ENCODE measurements at regions not wholly inside any gene's neighbourhood (a gene's known extent, or its start where the extent isn't known, plus 50 kb on each side); places are given as distances from the start of the nearest gene placed in this dataset.

DNA sequence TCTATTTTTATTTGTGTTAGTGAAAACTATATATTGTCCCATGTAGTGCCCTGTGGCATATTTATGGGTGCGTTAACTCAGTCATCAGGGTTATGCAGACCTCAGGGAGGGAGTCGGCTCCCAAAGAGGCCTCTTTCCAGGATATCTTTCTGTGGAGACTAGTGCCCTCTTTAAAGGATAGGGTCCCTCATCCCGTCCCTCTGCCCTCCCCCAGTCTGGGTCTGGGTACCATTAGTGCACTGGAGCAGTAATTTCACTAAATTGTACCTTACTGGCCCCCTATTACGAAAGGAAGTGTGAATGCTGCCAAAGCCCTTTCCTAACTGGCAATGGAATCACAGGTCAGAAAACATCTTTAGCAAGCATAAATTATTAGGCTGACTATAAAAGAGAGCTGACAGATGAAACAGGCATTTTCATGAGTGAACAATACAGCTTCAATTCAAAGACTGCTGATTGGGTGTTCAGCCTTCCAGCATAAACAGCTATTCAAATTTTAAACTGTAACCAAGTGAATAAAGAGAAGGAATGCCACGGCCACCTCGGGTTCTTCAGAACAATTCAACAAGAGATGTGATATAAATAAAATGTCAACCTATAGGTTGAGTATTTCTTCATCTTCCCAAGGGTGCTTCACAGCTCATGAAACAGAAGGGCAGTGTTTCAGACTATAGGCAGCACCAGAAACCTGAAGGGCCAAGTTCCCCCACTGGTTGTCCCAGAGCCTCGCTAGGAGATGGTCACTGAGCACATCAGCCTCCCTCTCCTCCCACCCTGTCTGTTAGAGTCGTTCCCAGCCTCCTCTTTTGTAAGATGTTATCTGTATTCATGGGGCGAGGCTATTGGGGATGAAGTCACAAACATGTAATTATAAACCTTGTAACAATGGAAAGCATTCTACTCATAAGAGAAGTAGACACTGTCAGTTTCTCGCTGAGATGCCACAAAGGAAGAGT lies 318.7 kb downstream of the TMEM161B start:
- DNase-seq: no peak

DNA sequence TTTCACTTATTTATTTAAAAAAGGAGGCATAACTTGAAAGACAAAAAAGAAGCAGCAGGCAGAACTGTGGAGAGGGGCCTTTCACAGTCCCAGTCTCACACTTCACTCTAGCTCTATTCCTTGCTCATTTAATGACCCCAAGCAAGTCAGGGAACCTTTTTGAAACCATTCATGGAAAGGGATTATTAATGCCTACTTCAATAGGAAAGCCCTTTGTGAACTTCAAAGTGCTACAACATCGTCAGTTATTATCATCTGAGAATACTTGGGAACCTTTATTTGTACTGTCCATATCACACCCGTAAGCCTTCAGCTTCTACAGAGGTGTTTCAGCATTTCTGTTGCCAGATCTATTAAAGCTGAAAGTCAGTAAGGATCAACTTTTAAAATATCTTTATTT lies 320.2 kb downstream of the TMEM161B start:
- no peak for DNase-seq

DNA sequence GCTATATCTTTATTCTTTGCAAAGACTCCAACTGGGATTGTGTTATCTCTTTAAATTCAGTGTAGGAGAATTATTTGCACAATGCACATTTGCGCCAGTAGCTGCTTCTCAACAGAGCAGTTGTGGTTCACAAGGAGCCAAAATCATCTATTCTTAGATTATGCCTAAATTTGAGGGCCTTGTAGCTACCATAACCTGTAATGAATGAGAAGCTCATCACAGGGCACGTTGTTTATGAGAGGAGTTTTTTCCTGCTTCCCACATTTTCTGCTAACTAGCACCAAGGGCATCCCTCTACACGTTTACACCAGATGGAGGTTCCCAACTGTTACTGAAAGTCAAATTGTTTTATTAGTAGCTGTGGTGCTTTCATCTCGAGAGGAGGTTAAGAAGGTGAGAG lies 322.4 kb downstream of the TMEM161B start:
- DNase-seq: no peak

DNA sequence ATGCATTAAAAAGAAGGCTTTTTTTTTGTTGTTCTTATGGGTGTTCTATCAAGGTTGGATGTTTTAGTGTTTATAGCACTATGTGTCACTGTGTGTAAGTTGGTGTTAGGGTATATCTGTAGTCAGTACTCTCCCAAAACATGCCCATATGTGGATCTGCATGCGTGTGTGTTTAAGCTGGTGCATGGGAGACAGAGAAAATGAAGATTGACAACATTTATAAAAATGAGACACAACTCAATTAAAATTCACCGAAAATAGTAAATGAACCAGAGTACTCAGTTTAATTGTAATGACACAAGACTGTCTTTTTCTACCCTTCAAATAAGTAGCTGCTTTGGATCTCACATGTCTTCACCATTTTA lies 323.4 kb downstream of the TMEM161B start:
- no peak for DNase-seq

DNA sequence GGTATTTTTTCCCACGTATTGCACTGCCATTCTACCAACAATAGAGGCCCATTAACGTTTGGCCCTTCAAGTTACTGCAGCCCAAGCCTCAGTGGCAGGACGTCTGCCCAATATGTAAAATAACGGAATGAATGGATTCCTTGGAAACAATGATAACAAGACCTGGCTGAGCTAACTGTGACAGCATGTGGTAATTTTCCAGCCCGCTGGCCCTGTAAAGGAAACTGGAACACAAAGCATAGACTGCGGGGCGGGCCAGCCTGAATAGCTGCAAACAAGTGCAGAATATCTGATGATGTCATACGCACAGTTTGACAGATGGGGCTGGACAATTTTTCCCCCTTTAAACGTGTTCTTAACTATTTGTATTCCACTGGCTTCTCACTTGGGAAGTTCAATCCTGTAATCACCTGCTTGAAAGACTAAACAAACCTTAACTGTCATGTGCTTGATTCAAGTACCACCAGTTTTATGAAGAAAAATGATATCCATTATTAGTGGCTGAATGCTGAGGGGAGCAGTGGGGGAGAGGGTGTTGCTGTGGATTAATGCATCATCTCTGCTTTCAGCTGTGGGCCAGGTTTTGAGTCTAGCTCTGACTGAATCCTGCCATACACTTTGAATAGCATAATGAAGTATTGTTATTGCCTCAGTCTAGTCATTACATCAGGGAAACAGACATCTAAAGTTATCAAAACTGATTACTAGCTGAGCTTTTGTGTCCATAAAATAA lies 323.9 kb downstream of the TMEM161B start:
- peak; percentile 98 for DNase-seq

DNA sequence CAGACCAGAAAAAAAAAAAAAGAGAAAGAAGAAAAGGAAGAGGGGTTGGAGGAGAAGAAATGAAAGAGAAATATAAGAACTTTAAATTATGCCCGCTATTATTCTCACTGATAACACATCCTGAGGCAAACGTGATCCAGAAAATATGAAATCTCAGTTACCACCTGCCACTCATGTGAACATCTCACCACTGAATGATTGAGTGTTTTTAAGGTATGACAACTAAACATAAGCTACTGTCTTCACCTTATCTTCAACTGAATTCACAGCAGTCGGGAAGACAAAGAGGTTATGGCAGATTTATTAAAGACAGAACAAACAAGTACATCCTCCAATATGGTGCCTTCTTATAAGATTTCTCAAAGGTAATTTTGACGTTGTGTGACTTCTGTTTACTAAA lies 327.9 kb downstream of the TMEM161B start:
- DNase-seq: no peak

DNA sequence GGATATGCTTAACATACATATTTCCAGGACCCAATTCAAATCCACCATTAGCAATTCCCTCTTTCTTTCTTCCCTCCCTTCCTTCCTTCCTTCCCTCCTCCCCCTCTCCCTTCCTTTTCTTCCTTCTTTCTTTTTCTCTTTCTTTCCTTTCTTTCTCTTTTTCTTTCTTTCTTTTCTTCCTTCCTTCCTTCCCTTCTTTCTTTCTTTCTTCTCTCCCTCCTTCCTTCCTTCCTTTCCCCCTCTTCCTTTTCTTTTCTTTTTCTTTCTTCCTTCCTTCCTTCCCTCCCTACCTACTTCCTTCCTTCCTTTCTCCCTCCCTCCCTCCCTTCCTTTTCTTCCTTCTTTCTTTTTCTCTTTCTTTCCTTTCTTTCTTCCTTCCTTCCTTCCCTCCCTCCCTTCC lies 332.0 kb downstream of the TMEM161B start:
- DNase-seq: no peak

DNA sequence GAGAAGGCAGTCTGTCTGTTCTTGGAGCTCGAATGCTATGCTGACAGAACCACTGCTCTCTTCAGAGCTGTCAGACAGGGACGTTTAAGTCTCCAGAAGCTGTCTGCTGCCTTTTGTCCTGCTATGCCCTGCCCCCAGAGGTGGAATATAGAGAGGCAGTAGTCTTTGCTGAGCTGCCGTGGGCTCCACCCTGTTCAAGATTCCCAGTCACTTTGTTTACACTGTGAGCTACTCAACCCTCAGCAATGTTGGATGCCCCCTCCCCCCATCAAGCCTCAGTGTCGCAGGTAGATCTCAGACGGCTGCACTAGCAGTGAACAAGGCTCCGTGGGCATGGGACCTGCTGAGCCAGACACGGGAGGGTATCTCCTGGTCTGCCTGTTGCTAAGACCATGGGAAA lies 344.2 kb downstream of the TMEM161B start:
- no peak for DNase-seq

DNA sequence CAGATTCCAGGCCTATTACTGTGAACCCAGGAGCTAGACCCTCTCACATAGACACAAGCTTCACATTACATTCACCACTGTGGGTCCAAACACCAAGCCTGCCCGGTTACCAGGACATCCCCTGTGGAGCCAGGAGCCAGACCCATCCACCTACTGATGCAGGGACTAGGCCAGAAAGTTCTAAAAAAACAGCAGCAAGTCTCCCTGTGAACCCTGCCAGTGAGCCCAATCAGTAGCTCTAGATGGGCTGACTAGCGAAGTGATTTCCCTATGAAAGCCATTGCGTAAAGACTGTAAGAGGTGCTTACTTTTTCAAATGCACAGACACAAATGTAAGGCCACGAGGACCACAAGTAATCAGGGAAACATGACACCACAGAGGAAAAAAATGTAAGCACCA lies 352.3 kb downstream of the TMEM161B start:
- DNase-seq: no peak

DNA sequence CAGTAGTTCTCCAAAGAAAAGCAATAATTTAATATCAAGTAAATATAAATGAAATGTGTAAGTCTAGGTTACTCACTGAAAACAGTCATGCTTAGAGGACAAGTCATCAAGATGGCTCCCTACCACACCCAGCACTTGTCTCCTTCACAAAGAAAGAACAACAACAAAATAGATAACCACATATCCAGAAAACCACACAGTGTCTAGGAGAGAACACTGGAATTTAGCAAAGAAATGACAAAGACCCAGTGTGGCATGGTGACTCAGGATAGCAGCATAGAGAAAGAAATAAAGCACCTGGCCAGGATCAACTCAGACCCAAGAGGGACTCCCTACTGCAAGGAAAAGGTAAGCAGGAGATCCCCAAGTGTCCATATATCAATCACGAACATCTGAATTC lies 356.2 kb downstream of the TMEM161B start:
- DNase-seq: no peak

DNA sequence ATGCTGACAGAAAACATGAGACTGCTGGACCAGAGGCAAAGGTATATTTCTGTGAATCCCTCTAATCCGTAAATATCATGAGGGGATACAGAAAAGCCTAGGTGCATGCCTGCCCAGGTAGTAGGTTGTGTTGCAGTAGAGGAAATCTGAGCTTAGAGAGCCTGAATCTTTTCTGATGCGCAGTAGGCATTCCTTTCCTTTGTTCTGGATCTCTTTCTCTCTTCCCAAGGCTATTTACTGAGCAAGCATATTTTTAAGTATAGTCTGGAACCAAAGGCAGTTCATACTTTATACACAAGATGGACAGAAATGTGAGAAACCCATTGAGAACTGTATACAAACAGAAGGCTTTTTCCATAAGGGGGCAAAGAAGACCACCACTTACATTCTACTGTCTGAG lies 359.3 kb downstream of the TMEM161B start:
- DNase-seq: no peak

DNA sequence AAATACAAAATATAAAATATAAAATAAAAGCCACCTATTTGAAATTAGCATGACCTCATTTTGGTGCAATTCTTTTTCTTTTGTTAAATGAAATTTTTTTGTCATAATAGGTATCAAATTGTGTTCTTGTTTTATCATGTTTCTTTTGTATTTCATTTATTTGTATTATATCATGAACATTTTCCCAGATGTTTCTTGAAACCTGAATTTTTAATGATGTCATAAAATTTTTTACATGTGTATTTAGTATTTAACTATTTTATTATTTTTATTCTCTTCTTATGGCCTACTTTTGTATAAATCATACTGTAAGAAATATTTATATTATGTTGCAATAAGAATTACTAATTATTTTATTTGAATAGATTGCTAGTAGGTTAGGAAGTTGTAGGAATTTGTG lies 361.7 kb downstream of the TMEM161B start:
- no peak for DNase-seq

DNA sequence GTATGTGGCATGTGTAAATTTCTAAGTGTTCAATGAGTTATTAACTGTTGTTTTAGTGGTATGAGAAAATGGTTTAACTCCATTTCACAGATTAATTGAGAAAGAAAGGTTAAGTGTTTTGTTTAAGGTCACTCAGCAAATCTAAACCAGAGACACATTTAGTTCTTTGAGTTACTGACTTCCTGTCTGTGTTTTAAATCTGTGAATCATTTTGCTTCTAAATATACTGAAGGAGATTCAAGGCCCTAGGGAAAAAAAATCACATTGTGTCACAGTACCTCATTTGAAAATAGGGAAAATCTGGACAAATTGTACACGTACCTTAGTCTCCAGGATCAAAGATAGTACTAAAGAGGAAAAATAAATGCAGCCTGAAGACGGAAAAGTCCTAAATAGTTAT lies 368.2 kb downstream of the TMEM161B start:
- no peak for DNase-seq

DNA sequence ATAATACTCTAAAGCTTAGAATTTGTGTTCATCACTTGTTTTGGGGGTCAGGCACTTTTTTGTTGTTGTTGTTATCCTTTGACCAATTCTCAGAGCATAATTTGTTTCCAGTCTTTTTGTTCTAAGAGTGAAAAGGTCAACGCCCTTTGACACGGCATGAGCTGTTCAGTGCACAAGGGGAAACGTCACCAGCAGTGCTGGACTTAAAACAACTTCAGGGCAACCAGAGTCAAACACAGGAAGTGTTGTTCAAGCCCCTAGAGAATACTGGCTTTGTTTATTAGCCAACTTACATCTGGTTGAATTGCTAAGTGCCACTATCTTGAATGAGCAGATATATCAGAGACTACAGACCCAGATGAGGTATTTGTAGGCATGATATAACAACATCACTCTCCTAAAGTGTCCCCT lies 368.9 kb downstream of the TMEM161B start:
- DNase-seq: no peak

DNA sequence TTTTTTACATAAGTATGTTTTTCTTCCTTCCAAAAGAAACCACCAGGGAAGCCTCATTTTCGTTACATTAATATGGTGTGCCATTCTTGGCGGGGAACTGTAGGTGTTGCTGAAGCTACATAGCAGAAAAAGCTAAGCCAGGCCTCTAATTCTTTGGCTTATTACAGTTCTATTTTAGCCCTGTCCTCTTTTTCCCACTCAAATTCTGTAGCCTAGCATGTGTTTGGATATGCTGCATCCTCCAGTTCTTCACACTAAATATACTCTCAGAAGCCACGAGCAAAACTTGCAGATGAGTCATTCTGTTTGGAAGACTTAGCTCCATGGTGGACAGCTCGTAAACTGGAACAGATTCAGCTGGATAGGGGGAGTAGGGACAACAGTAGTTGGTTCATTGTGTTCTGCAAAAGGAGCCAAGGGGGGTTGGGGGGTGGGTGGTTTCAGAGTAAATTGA lies 369.4 kb downstream of the TMEM161B start:
- DNase-seq: peak; percentile 80

DNA sequence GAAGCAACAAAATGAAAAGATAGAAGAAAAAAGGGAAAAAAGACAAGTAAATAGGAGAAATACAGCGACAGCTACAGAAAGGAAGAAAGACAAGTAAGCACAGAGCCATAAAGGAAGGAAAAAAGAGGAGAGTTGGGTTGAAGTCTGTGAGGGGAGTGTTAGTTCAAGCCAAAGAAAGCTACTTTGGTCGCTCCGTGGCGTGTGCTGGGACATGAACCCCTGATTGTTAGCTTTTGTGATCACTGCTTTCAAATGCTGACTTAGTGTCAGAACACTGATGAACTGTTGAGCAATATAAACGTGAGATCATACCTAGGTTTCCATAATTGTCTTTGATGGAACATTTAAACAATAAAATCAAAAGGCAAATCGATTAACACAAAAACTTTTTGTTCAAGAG lies 370.1 kb downstream of the TMEM161B start:
- no peak for DNase-seq

DNA sequence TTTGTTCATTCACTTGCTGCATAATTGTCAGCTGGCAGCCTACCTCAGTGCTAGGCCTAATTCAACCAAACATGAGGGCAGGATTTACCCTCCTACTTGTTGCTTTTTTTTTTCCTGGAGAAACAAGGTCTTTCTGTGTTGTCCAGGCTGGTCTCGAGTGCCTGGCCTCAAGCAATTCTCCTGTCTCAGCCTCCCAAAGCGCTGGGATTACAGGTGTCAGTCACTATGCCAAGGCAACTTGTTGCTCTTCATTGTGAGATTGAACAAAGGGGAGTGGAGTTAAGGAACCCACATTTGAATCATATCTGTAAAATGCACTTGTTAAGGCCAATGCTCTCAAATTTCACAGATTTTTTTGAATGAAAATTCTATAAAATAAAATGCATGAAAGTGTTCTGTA lies 380.5 kb downstream of the TMEM161B start:
- DNase-seq: no peak

DNA sequence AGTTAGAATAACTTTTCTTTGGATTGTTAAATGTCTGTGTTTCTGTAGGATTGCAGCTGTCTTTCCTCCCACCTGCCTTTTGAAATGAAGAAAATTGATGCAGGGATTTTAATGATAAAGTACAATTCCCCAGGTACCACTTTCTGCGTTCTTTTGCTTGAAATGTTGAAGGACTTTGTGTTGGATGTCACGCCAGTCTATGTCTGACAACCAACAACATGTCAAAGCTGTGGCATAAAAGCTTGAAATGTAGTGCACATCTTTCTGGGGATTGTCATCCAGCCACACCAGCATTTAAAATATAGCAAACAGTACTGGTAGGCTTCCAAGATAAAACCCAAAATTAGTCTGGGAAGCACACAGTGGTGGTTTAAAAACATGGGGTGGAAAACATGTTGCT lies 381.4 kb downstream of the TMEM161B start:
- no peak for DNase-seq

DNA sequence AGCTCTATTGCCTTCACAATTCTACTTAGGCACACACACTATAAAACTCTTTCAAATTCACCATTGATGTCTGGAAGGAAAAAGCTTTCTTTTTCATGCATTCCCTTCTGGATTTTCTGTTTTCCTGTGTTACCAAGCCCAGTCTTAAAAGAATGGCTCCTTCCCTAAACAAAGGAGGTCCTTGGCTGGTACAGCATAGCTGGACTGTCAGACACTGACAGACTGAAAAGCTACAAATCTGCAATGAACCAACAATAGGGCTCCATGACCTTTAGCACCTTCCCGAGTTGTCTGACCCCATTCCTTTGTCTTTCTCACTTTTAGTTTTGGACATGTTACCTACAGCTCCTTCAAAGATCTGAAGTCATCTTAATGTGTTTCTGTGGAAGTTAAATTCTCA lies 382.5 kb downstream of the TMEM161B start:
- no peak for DNase-seq

DNA sequence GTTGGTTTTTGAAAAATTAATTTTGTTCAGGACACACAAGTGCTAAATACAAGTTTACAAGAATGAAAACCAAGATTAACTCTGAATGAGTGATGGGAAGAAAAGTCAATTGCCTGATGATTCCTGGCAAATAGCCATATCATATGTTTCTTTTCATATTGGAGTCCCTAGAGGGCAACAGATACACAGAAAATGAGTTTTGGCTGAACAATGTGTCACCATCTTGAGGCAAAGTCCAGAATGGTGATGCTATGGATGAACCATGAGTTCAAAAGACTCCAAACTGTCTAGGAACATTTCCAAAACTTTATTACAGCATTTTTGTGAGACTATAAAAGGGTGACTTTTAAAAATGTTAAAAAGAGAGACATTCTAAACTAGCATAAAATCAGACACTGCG lies 382.9 kb downstream of the TMEM161B start:
- DNase-seq: peak; percentile 33

DNA sequence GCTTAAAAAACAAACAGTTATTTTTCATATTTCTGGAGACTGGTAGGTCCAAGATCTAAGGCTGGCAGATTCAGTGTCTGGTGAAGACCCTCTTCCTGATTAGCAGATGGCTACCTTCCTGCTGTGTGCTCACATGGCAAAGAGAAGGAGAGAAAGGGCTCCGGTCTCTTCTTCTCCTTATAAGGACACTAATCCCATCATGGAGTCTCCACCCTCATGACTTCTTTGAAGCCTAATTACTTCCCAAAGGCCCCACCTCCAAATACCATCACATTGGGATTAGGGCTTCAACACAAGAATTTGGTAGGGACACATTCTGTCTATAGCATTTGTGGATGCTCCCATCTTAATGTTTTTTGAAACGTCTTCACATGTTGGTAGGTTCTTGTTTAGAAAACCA lies 391.1 kb downstream of the TMEM161B start:
- no peak for DNase-seq

DNA sequence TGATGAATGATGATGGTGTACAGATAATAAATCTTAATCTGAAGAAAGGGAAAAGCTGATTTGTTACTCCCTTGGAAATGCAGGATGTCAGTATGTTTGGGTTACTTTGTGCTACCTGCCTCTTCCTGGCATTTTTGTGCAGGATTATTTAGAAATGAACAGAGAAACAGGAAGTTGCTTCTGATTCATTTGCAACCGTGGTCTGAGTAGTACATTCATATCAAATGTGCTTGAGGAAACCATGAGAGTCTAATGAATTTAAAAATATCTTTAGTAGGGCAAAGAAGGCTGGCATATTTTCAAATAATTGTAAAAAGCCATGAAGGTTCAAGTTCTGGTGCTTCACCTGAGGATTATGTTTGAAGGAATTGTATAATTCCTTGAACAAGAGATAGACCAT lies 391.6 kb downstream of the TMEM161B start:
- DNase-seq: no peak

DNA sequence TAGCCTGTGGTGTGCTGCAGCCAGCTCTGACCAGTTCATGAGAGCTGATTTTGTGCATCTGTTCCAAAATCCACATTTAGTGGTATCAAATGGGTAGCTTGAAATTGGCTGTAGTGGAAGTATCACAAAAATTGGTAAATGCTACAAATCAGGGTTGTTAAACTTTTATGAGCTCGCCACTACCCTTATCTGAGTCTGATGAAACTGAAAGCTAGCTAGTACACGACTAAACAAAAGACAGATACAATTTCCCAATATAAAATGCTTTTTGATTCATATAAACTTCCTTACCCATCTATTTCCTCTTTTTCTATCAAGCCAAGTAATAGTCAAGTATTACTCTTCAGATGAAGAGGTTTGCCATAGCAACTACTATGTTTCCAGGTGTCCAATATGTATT lies 392.0 kb downstream of the TMEM161B start:
- DNase-seq: no peak

DNA sequence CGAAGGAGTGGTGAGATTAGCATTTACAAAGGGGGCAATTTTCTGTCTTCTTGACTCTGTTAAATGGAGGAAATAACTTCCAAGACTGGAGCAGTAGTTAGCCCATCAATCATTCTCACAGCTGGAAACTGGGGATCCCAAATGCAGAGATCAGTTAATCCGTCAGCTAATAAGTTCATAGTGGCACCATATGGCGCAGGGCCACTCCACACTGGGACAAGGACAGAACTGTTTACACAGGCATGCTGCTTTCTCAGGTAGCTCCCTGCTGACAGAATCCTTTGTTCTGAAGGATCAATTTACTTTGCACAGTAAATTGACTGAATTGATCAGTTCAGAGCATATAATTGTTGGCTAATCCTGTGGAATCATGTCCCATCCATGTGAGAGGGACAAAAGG lies 395.7 kb downstream of the TMEM161B start:
- no peak for DNase-seq
